ENCODE measurements at regions not wholly inside any gene's neighbourhood (a gene's known extent, or its start where the extent isn't known, plus 50 kb on each side); places are given as distances from the start of the nearest gene placed in this dataset.
"Not testable (repeated sequence)": the region's sequence is repeated elsewhere in the genome, so short reads cannot be mapped to it uniquely, and the experiment has no call there.

- peak in 1 of 2 donors; percentile 2 for DNase-seq (ENCODE audit: extremely low read depth in 1 of 2, low read depth in 1 of 2)
These were observed 61.1 kb upstream of the VAMP7 start for GRCh38 chrX:155819966-155820491.

DNA sequence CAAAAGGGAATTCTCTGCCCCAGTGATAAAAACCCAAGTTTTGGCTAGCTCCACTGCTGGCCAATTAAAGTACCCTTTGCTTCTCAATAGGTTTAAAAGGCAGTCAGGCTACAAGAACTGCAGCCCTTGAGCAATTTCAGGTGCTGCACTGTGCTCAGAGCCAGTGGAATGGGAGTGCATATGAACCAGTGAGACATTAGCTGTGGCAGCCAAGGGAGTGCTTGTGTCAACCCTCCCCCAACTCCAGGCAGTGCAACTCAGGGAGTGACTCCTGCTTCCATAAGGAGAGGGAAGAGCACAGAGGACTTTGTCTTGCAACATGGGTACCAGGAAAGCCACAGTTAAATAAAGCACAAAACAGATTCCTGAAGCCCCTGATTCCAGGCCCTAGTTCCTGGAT, 61.6 kb upstream of the VAMP7 start:
- no peak for DNase-seq (ENCODE audit: extremely low read depth in 1 of 2, low read depth in 1 of 2)

DNA sequence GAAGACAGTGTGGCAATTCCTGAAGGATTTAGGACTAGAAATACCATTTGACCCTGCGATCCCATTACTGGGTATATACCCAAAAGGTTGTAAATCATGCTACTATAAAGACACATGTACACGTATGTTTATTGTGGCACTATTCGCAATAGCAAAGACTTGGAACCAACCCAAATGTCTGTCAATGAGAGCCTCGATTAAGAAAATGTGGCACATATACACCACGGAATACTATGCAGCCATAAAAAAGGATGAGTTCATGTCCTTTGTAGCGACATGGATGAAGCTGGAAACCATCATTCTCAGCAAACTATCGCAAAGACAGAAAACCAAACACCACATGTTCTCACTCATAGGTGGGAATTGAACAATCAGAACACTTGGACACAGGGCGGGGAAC, 66.8 kb upstream of the VAMP7 start:
- DNase-seq (ENCODE audit: extremely low read depth in 1 of 2, low read depth in 1 of 2) = not testable (repeated sequence)

- no peak for DNase-seq (ENCODE audit: extremely low read depth in 1 of 2, low read depth in 1 of 2)
These were observed 101.3 kb upstream of the VAMP7 start for GRCh38 chrX:155779831-155780230.

DNA sequence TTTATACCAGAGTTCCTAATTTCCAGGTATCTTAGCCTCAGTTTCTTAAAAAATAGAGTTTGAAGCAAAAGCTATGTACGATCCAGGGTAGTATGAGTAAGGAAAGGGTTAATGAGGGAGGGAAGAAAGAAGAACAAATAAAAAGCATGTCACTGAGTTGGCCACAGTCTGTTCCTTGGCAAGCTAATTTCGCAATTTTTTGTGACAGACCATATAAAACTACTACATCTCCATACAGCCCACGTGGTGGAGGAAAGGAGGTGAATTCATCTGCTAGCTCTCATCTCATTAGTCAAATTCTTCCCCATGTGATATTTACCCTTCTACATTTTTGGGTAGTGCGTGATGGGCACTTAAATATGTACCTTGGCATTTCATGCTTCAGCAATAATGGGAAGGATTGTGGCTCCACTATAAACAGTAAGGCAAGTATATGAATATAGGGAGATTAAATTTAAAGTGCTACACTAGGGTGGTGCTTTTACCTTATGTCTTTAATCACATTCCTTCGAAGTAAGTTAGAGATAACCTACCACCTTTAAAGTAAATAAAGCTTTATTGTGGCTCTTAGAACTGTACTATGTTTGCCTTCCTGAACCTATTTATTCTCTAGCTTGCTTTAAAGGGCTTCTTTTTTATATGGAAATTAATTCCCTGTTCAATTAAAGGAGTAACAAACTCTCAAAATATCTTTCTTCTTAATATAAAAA, 102.1 kb upstream of the VAMP7 start:
- no peak for DNase-seq (ENCODE audit: extremely low read depth in 1 of 2, low read depth in 1 of 2)

DNA sequence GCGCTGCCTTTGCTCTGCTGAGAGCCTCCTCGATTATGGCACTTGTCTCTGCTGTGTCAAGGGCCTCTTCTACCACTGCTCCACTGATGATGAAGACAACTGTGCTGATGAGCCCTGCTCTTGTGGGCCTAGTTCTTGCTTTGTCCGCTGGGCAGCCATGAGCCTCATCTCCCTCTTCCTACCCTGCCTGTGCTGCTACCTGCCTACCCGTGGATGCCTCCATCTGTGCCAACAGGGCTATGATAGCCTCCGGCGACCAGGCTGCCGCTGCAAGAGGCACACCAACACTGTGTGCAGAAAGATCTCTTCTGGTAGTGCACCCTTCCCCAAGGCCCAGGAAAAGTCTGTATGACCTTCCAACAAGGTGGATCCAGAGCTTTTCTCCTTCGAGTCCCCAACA, 106.8 kb upstream of the VAMP7 start:
- DNase-seq (ENCODE audit: extremely low read depth in 1 of 2, low read depth in 1 of 2) = no peak

GRCh38 chrX:155767876-155768769, 113.0 kb upstream of the VAMP7 start:
- DNase-seq (ENCODE audit: extremely low read depth in 1 of 2, low read depth in 1 of 2) = no peak

DNA sequence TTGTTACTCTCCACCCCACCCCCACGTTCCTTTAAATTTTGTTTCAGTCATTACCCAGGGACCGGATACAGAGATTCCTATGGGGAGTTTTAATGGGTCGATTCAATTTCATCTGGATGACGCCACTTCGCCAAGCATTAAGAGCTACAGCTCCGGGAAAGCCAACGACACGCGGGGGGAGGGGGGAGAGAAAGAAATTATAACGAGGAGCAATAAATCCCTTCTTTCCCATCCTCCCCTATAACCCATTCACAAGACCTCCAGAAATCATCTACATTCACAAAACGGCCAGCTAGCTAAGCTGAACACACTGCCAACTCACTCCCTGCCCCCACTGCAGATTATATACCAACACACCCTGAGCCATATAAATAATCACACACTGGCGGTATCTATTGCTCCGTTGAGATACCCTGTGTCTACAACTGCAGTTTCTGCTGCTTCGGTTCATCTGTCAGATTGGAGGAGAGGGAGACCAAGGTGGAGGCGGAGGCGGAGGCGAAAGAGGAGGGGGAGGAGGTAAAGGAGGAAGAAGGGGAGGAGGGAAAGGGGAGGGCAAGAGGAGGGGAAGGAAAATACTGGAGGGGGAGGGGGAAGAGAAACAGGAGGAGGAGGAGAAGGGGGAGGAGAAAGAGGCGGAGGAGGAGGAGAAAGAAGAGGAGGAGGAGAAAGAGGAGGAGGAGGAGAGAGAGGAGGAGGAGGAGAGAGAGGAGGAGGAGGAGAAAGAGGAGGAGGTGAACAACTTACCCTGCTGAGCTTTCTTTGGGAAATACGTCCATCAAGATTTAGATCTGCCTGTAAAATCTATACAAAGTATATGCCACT, 113.9 kb upstream of the VAMP7 start:
- DNase-seq (ENCODE audit: extremely low read depth in 1 of 2, low read depth in 1 of 2) = peak in 1 of 2 donors; percentile 11

DNA sequence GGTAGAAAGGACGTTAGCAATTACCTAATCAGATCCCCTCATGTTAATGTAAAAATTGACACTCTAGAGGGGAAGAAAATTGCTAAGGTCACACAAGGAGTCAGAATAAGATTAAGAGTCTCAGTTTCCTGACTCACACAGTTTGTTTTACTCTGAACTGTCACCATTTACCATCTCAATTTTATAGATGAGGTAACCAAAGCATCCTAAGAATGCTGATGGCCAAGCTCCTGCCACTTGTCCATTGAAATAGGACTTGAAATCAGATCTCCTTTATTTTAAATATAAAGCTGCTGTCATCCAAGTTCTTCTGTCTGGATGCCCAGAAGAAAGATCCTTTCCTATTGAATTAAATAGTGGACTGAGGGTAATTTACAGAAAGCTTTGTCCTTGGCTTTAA, 114.8 kb upstream of the VAMP7 start:
- no peak for DNase-seq (ENCODE audit: extremely low read depth in 1 of 2, low read depth in 1 of 2)

DNA sequence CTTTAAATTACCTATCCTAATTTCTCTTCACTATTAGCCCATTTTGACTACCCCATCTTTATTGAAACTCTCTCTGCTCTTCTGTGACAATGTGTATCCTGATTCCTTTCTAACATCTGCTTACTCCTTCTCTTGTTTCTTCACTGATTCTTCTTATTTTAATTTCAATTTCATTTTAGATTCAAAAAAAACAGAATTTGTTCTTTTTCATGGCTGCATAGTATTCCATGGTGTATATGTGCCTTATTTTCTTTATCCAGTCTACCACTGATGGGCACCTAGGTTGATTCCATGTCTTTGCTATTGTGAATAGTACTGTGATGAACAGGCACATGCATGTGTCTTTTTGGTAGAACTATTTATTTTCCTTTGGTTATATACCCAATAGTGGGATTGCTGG, 120.0 kb upstream of the VAMP7 start:
- DNase-seq (ENCODE audit: extremely low read depth in 1 of 2, low read depth in 1 of 2) = no peak

DNA sequence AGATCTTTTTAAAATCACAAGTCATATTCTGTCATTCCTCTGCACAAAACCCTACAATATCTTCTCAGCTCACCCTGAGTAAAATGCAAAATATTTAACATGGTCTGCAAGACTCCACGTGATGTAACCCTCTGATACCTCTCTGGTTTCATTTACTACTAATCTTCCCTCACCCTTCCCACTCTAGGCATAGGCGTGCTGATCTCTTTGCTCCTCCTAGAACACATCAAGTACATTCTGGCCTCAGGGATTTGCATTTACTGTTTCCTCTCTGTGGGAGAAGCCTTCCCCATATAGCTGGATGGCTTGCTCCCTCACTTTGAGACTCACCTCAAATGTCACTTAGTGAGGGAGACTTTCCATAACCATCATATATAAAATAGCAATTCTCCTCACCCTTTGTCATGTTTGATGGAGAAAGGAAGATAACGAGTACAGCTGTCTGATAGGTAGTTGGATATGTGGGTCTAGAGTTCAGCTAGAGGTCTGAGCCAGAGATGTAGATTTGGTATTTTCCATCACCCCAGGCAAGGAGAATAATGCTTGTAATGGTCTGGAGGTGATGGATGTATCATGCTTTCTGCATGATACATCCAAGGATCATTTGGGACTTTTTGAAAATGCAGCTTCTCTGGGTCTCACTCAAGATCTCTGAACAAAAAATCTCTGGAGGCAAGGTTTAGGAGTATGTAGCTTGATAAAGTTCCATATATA, 123.9 kb upstream of the VAMP7 start:
- DNase-seq (ENCODE audit: extremely low read depth in 1 of 2, low read depth in 1 of 2) = no peak

- no peak for DNase-seq (ENCODE audit: extremely low read depth in 1 of 2, low read depth in 1 of 2)
These were observed 125.3 kb upstream of the VAMP7 start for GRCh38 chrX:155755706-155756337.

DNA sequence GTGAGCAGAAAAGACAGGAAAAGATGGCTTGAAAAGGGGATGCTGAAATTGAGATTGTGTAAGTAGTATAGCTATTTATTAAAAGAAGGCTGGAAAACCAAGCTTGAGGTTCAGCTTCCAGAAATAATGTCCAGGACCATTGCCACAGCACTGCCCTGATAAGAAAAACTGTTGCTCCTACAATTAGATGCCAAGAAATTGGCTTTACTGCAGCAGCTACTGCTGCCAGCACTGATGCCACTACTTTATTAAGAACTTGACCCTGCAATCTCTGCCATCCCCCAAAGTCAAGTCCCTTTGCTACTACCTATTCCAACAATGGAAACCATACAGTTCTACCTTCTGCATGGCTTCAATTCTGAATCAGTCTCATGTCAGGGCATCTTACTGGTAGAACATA, 130.0 kb upstream of the VAMP7 start:
- DNase-seq (ENCODE audit: extremely low read depth in 1 of 2, low read depth in 1 of 2) = no peak

- DNase-seq (ENCODE audit: extremely low read depth in 1 of 2, low read depth in 1 of 2) = no peak
These were observed 133.6 kb upstream of the VAMP7 start for GRCh38 chrX:155747520-155747919.

DNA sequence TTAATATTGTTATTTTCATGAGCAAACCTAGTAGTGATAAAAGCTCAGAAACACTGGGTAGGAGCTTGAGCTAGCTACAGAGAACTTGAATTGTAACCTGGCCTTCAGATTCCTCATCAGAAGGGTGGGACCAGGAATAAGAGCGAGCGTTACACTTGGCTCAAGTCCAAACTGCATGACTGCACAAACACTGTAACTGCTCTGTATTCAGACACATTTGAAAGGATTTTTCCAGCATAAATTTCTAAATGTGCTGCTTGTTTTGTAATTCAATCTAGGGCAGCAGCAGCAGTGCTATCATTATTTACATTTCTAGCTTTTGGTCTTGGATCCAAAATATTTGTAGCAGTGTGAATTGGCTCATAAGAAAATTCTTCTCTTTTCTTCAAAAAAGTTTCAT, 133.0 kb upstream of the TMLHE start:
- no peak for DNase-seq (ENCODE audit: extremely low read depth in 1 of 2, low read depth in 1 of 2)

GRCh38 chrX:155744534-155744933, 131.8 kb upstream of the TMLHE start:
- no peak for DNase-seq (ENCODE audit: extremely low read depth in 1 of 2, low read depth in 1 of 2)

GRCh38 chrX:155728335-155728734, 115.6 kb upstream of the TMLHE start:
- not testable (repeated sequence) for DNase-seq (ENCODE audit: extremely low read depth in 1 of 2, low read depth in 1 of 2)

- DNase-seq (ENCODE audit: extremely low read depth in 1 of 2, low read depth in 1 of 2) = no peak
These were observed 106.3 kb upstream of the TMLHE start for GRCh38 chrX:155718972-155719586.

- DNase-seq (ENCODE audit: extremely low read depth in 1 of 2, low read depth in 1 of 2) = no peak
These were observed 102.4 kb upstream of the TMLHE start for GRCh38 chrX:155715141-155715540.

- no peak for DNase-seq (ENCODE audit: extremely low read depth in 1 of 2, low read depth in 1 of 2)
These were observed 82.7 kb upstream of the TMLHE start for GRCh38 chrX:155695419-155695818.

Measured in stimulated activated CD8-positive, alpha-beta memory T cell treated with anti-CD3 and anti-CD28 coated beads, Interleukin-7, amount 100 ng/mL, for 48 hours (primary cell).